Neural progenitor cell (in vitro differentiated cells): ENCODE measurements at regions not wholly inside any gene's neighbourhood (a gene's known extent, or its start where the extent isn't known, plus 50 kb on each side); places are given as distances from the start of the nearest gene placed in this dataset.

ENCODE experiments used
- EZH2phosphoT487 ChIP-seq: fragments of 200-600 bp; sonication (generic); IDR thresholded peaks from 2 replicates; pipeline ENCODE4 v1.6.1; 2017; ENCODE audit warnings: antibody characterized with exemption
- TF ChIP-seq, protein P1 (sequence below): fragments of 200-600 bp; sonication (generic); IDR thresholded peaks from 2 replicates; pipeline ENCODE4 v1.5.1; 2017; ENCODE audit warnings: antibody characterized with exemption, mild to moderate bottlenecking

DNA sequence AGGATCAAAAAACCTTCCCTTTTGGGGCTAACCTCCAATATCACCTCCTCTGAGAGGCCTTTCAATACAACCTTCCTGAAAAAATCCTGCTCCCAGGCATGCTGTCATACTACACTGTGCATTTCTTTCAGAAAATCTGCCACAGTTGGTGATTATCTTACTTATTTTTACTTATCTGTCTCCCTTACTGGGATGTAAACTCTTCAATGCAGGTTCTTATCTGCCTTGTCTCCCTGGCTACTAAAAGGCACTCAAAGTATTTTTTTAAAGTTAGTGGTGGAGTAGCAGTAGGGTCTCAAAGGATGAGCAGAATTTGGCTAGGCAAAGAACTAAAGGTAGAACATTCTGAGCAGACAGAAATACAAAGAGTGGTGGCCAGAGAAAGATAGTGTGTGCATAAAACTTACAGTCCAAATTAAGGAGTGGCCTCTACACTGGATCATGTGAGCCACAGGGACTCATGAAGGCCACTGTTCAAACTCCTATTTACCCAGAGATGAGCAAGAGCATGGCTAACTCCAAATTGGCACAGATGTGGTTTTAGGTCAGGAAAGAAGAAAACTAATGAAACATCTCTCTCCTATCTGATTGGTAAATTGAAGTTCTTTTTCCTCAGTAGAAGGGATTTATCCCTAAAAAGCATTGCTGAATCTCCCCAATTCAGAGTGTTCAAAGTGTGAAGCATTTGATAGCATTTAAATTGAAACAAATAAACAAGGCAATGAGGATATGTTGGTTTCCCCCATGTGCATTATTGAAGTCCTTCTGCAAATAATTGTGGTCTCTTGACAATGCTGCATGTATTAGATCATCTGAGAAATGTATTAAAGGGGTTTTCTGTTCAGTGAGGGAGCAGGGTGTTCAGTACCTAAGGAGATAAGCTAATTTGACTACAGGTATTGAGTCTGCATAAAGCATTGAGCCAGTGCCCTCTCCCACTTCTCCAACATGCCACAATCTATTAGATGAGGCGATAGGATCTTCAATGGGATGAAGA lies 285.5 kb downstream of the MREG start:
- TF ChIP-seq, protein P1, sequence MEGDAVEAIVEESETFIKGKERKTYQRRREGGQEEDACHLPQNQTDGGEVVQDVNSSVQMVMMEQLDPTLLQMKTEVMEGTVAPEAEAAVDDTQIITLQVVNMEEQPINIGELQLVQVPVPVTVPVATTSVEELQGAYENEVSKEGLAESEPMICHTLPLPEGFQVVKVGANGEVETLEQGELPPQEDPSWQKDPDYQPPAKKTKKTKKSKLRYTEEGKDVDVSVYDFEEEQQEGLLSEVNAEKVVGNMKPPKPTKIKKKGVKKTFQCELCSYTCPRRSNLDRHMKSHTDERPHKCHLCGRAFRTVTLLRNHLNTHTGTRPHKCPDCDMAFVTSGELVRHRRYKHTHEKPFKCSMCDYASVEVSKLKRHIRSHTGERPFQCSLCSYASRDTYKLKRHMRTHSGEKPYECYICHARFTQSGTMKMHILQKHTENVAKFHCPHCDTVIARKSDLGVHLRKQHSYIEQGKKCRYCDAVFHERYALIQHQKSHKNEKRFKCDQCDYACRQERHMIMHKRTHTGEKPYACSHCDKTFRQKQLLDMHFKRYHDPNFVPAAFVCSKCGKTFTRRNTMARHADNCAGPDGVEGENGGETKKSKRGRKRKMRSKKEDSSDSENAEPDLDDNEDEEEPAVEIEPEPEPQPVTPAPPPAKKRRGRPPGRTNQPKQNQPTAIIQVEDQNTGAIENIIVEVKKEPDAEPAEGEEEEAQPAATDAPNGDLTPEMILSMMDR: no peak
- TF ChIP-seq EZH2phosphoT487: no peak
